AG08395 (cell line): ENCODE measurements at regions not wholly inside any gene's neighbourhood (a gene's known extent, or its start where the extent isn't known, plus 50 kb on each side); places are given as distances from the start of the nearest gene placed in this dataset.

ENCODE experiments used
- DNase-seq: peaks from one replicate; pipeline ENCODE4 v3.0.0; 2012; ENCODE audit warnings: mixed read lengths, low spot score

GRCh38 chr6:24032896-24033688, 92.9 kb upstream of the NRSN1 start:
- DNase-seq: no peak

- DNase-seq: no peak
Observed at GRCh38 chr6:24043848-24044247, 82.2 kb upstream of the NRSN1 start.

- DNase-seq: no peak
Observed at GRCh38 chr6:24051942-24052589, 73.9 kb upstream of the NRSN1 start.

GRCh38 chr6:24052590-24052961, 73.4 kb upstream of the NRSN1 start:
- no peak for DNase-seq

- no peak for DNase-seq
Observed at GRCh38 chr6:24053057-24053456, 73.0 kb upstream of the NRSN1 start.

GRCh38 chr6:24054388-24054787, 71.6 kb upstream of the NRSN1 start:
- no peak for DNase-seq

- no peak for DNase-seq
Observed at GRCh38 chr6:24056567-24056966, 69.4 kb upstream of the NRSN1 start.

- DNase-seq: no peak
Observed at GRCh38 chr6:24057030-24057429, 69.0 kb upstream of the NRSN1 start.

GRCh38 chr6:24060982-24061754, 64.8 kb upstream of the NRSN1 start:
- no peak for DNase-seq

GRCh38 chr6:24064106-24064505, 61.9 kb upstream of the NRSN1 start:
- DNase-seq: peak; percentile 3

GRCh38 chr6:24064832-24065231, 61.2 kb upstream of the NRSN1 start:
- no peak for DNase-seq

- no peak for DNase-seq
Observed at GRCh38 chr6:24069526-24069925, 56.5 kb upstream of the NRSN1 start.

- DNase-seq: no peak
Observed at GRCh38 chr6:24072038-24072746, 53.8 kb upstream of the NRSN1 start.

GRCh38 chr6:24076011-24076410, 50.0 kb upstream of the NRSN1 start:
- no peak for DNase-seq
